Testis (tissue), 2 donors: ENCODE measurements at regions not wholly inside any gene's neighbourhood (a gene's known extent, or its start where the extent isn't known, plus 50 kb on each side); places are given as distances from the start of the nearest gene placed in this dataset.

Experiments
- DNase-seq: peaks from one replicate; pipeline ENCODE4 v3.0.0-alpha.2; 2019
- H3K27ac ChIP-seq, 2 donors: fragments of 200-600 bp; sonication (generic); one replicate each; pipeline ENCODE4 v1.5.1; 2019
- H3K27me3 ChIP-seq: fragments of 200-600 bp; sonication (generic); one replicate; pipeline ENCODE4 v1.5.1; 2019
- H3K36me3 ChIP-seq: fragments of 200-600 bp; sonication (generic); one replicate; pipeline ENCODE4 v1.5.1; 2017; ENCODE audit warnings: low read depth; ENCODE audit errors: missing control alignments
- H3K4me1 ChIP-seq: fragments of 200-600 bp; sonication (generic); one replicate; pipeline ENCODE4 v1.5.1; 2019
- H3K4me3 ChIP-seq, 2 donors: fragments of 200-600 bp; sonication (generic); one replicate each; pipeline ENCODE4 v1.5.1; 2017 to 2019
- H3K9me3 ChIP-seq: fragments of 200-600 bp; sonication (generic); one replicate; pipeline ENCODE4 v1.5.1; 2017
- POLR2A ChIP-seq: fragments of 450-650 bp; IDR thresholded peaks from one replicate; pipeline ENCODE4 v1.6.1; 2017; ENCODE audit warnings: antibody characterized with exemption, mild to moderate bottlenecking, moderate library complexity
- whole genome bisulfite sequencing, 2 donors: methylation state at CpG; one replicate each; pipeline ENCODE4 v1.1.5; 2018; 5-methylcytosine and 5-hydroxymethylcytosine counted together
- intact Hi-C: fragments of 100-400 bp; cut with DNase I; formaldehyde crosslinking; loops from one replicate; pipeline ENCODE4 v1.15.1; 2023; ENCODE audit warnings: low total_unique reads
- TF ChIP-seq, protein P1 (sequence below), 3 experiments: fragments of 450-650 bp in 2 of 3; fragments of 200-600 bp in 1 of 3; sonication (generic) in 1 of 3; IDR thresholded peaks; one replicate each; pipeline ENCODE4 v1.5.1; 2016 to 2019; ENCODE audit warnings: antibody characterized with exemption in 3 of 3, mild to moderate bottlenecking in 2 of 3, moderate library complexity in 1 of 3

DNA sequence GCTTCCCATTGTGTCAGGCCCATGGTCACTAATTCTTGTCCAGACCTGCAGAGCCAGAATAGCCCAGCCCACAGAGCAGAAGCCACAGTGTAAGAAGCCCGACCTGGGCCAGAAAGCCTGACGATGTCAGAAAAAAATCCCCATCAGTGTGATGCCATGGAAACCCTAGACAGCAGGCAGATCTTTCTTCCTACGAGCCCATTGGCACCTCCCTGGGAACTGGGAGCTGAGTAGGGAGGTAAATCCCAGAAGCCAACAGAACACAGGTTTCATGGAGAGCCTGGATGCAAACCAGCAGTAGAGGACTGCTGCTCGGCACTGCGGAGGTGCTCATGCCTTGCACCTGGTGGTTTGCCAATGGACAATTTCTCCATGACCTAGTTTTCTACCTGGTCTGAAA lies 82.2 kb upstream of the SLC22A16 start:
- Histone ChIP-seq H3K27me3 (no peaks in the 10 kb centered on the region), H3K4me1 (no peaks in the 10 kb centered on the region), H3K4me3 (no peak overlapping the region), H3K36me3 (no peaks in the 10 kb centered on the region), H3K9me3 (no peaks in the 10 kb centered on the region), H3K27ac (no peak overlapping the region)
- intact Hi-C loops, result no loop called here
- DNase-seq, result no peak
- TF ChIP-seq POLR2A, result no peak
- TF ChIP-seq, protein P1, sequence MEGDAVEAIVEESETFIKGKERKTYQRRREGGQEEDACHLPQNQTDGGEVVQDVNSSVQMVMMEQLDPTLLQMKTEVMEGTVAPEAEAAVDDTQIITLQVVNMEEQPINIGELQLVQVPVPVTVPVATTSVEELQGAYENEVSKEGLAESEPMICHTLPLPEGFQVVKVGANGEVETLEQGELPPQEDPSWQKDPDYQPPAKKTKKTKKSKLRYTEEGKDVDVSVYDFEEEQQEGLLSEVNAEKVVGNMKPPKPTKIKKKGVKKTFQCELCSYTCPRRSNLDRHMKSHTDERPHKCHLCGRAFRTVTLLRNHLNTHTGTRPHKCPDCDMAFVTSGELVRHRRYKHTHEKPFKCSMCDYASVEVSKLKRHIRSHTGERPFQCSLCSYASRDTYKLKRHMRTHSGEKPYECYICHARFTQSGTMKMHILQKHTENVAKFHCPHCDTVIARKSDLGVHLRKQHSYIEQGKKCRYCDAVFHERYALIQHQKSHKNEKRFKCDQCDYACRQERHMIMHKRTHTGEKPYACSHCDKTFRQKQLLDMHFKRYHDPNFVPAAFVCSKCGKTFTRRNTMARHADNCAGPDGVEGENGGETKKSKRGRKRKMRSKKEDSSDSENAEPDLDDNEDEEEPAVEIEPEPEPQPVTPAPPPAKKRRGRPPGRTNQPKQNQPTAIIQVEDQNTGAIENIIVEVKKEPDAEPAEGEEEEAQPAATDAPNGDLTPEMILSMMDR (IDR thresholded peaks at IDR 0.05), result no peak
- WGBS, 2 donors, result 82 to 88% methylated on average over 4 to 5 of the region's 5 CpGs

DNA sequence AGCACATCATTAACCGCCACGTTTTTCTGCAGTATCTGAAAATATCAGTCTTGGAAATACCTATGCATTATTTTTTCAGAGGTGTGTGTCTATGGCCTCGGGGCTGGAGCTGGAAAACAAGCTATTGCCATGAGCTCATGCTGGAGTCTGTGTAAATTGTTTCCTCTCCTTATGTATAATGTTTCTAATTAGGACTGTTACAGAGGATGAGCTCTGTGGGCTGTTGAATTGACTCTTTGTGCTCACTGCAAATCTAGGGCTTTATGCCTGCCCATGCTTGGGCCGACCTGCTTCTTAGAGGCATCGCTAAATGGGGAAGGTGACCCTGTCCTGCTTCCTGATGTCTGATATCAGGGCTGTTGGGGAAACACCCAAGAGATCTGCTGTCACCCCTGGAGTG lies 80.8 kb upstream of the SLC22A16 start:
- DNase-seq, result peak; percentile 23
- Histone ChIP-seq H3K36me3 (no peaks in the 10 kb centered on the region), H3K4me3 (no peak overlapping the region), H3K27me3 (no peaks in the 10 kb centered on the region), H3K9me3 (no peaks in the 10 kb centered on the region), H3K4me1 (no peaks in the 10 kb centered on the region), H3K27ac (peak overlapping the region in 1 of 2 donors; percentile 24)
- WGBS, 2 donors, result 53 to 73% methylated on average over 5 of the region's 5 CpGs
- intact Hi-C loops, result no loop called here
- TF ChIP-seq, protein P1 (IDR thresholded peaks at IDR 0.05), result no peak
- no peak for TF ChIP-seq POLR2A

DNA sequence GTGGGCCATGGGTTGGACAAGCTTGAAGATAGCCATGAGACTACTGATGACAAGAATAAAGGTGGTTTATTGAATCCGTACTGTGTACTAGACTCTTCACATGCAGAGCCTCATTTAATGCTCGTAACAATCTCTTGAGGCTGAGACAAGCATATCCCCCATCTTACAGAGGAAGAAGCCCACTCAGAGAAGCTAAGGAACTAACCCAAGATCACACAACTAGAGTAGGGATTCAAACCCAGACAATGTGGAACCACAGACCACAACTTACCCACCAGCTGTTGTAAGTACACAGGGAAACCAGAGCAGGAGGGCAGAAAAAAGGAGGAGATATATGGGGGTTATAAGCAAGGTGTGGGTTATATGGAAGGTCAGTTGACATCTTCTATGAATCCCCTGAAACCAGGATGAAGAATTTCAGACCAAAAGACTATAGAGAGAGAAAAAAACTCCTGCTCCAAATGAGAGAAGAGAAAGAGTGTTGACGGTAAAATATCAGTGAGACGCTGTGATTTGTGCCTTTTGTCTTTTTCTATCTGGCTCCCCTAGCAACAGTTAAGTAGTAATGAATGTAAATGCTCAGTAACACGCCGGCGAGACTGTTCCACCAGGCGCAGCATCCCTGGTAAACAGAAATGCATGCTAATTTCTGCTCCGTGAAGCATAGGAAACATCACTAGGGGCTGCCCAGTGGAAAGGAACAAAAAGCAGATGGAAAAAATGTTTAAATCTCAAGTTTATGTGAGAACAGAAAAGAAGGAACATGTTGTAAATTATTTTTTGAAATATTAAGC lies 80.1 kb upstream of the SLC22A16 start:
- TF ChIP-seq POLR2A, result no peak
- no peak for DNase-seq
- intact Hi-C loops, result no loop called here
- no peaks in the 10 kb centered on the region for H3K4me1 ChIP-seq
- 80 to 85% methylated on average over 9 of the region's 9 CpGs for WGBS, 2 donors
- no peaks in the 10 kb centered on the region for H3K27me3 ChIP-seq
- no peaks in the 10 kb centered on the region for H3K9me3 ChIP-seq
- peak overlapping the region; percentile 11 to 24 for H3K27ac ChIP-seq
- no peak overlapping the region for H3K4me3 ChIP-seq
- no peaks in the 10 kb centered on the region for H3K36me3 ChIP-seq

GRCh38 chr6:110554966-110555460 lies 78.6 kb upstream of the SLC22A16 start:
- 75 to 85% methylated on average over 9 of the region's 9 CpGs for WGBS, 2 donors
- intact Hi-C loops, result no loop called here
- H3K4me1 ChIP-seq, result no peaks in the 10 kb centered on the region
- no peaks in the 10 kb centered on the region for H3K9me3 ChIP-seq
- DNase-seq, result peak; percentile 81
- H3K36me3 ChIP-seq, result no peaks in the 10 kb centered on the region
- H3K4me3 ChIP-seq, result no peak overlapping the region
- peak overlapping the region in 1 of 2 donors; percentile 70 for H3K27ac ChIP-seq
- TF ChIP-seq, protein P1 (IDR thresholded peaks at IDR 0.05), result no peak
- TF ChIP-seq POLR2A, result no peak
- H3K27me3 ChIP-seq, result no peaks in the 10 kb centered on the region

DNA sequence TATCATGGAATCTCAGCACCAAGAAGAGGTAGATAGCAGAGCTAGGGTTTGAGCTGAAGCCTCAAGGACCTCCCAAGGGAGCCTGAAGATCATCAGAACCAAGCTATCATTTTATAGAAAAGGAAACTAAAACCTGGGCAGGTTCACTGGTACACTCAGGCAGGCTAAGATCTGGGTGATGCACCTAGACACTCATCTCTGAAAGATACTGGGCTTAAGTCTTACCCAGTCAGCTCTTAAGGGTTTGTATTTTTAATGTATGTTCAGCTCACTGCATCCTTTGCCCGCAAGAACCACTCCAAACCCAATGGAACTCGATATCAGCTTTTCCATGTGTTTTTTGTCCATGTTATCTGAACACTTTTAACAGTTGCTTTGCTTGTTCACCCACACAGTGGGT lies 78.0 kb upstream of the SLC22A16 start:
- no peaks in the 10 kb centered on the region for H3K27me3 ChIP-seq
- intact Hi-C loops, result no loop called here
- no peaks in the 10 kb centered on the region for H3K36me3 ChIP-seq
- DNase-seq, result no peak
- H3K9me3 ChIP-seq, result no peaks in the 10 kb centered on the region
- TF ChIP-seq POLR2A, result no peak
- TF ChIP-seq, protein P1 (IDR thresholded peaks at IDR 0.05), result no peak
- no peak overlapping the region for H3K4me3 ChIP-seq
- no peaks in the 10 kb centered on the region for H3K4me1 ChIP-seq
- H3K27ac ChIP-seq, result peak overlapping the region in 1 of 2 donors; percentile 70
- 83 to 93% methylated on average over 2 of the region's 2 CpGs for WGBS, 2 donors
